Ascending aorta (tissue), 2 donors: ENCODE measurements at regions not wholly inside any gene's neighbourhood (a gene's known extent, or its start where the extent isn't known, plus 50 kb on each side); places are given as distances from the start of the nearest gene placed in this dataset.
"Not testable (repeated sequence)": the region's sequence is repeated elsewhere in the genome, so short reads cannot be mapped to it uniquely, and the experiment has no call there.

Experiments used
- DNase-seq, 2 donors: peaks; one replicate each; pipeline ENCODE4 v3.0.0-alpha.2; 2019; ENCODE audit warnings: low spot score in 2 of 2
- H3K27ac ChIP-seq, 2 donors: fragments of 200-600 bp; sonication (generic); one replicate each; pipeline ENCODE4 v1.5.1; 2016 to 2017; ENCODE audit warnings: mild to moderate bottlenecking in 1 of 2
- H3K27me3 ChIP-seq: fragments of 200-600 bp; sonication (generic); one replicate; pipeline ENCODE4 v1.5.1; 2017
- H3K36me3 ChIP-seq, 2 donors: fragments of 200-600 bp; sonication (generic); one replicate each; pipeline ENCODE4 v1.5.1; 2016
- H3K4me1 ChIP-seq, 2 donors: fragments of 200-600 bp; sonication (generic); one replicate each; pipeline ENCODE4 v1.5.1; 2016 to 2017; ENCODE audit warnings: mild to moderate bottlenecking in 1 of 2
- H3K4me3 ChIP-seq, 2 donors: fragments of 200-600 bp; sonication (generic); one replicate each; pipeline ENCODE4 v1.5.1; 2016 to 2017; ENCODE audit warnings: mild to moderate bottlenecking in 1 of 2
- H3K9me3 ChIP-seq, 2 donors: fragments of 200-600 bp; sonication (generic); one replicate each; pipeline ENCODE4 v1.5.1; 2016
- CTCF ChIP-seq, 3 experiments: fragments of 200-600 bp in 2 of 3; fragments of 450-650 bp in 1 of 3; sonication (generic) in 2 of 3; IDR thresholded peaks; one replicate each; pipeline ENCODE4 v1.5.1; 2016 to 2019; ENCODE audit warnings: antibody characterized with exemption in 3 of 3, mild to moderate bottlenecking in 1 of 3, moderate library complexity in 1 of 3
- intact Hi-C: fragments of 100-400 bp; cut with DNase I; formaldehyde crosslinking; loops from one replicate; pipeline ENCODE4 v1.15.1; 2023

DNA sequence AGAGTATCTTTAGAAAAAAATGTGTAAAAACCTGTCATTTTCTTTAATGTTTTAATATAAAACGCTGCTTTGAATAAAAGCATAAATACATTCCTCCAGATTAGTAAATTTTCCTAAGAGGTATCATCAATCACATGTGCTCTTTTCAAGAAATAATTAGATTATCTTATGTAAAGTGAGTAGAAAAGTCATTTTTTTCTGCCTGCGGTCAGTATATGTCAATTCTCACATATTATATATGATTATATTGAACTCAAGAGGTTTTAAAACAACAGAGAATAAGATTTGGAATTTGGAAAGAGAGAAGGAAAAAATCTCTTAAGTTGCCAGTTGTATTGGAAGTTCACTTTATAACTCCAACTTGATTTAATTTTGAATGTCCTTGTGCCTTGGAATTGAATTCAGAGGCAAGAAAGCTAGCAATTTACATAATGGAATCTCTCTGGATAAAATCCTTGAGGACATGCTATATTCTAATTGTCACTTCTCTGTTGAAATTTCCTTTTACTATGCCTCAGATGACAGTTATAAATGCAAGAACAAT lies 740.1 kb upstream of the SPRY2 start:
- intact Hi-C loops, result no loop called here
- no peak overlapping the region for H3K4me3 ChIP-seq
- no peak overlapping the region for H3K27ac ChIP-seq
- no peaks in the 10 kb centered on the region for H3K4me1 ChIP-seq
- no peaks in the 10 kb centered on the region for H3K27me3 ChIP-seq
- no peaks in the 10 kb centered on the region for H3K36me3 ChIP-seq
- TF ChIP-seq CTCF (IDR thresholded peaks at IDR 0.05), result no peak
- H3K9me3 ChIP-seq, result no peaks in the 10 kb centered on the region
- no peak for DNase-seq

GRCh38 chr13:81078048-81078447 lies 737.1 kb upstream of the SPRY2 start:
- intact Hi-C loops, result no loop called here
- TF ChIP-seq CTCF (IDR thresholded peaks at IDR 0.05), result no peak
- H3K27ac ChIP-seq, result no peak overlapping the region
- no peak for DNase-seq
- no peak overlapping the region for H3K4me3 ChIP-seq
- no peaks in the 10 kb centered on the region for H3K36me3 ChIP-seq
- no peaks in the 10 kb centered on the region for H3K27me3 ChIP-seq
- H3K4me1 ChIP-seq, result no peaks in the 10 kb centered on the region
- no peaks in the 10 kb centered on the region for H3K9me3 ChIP-seq

DNA sequence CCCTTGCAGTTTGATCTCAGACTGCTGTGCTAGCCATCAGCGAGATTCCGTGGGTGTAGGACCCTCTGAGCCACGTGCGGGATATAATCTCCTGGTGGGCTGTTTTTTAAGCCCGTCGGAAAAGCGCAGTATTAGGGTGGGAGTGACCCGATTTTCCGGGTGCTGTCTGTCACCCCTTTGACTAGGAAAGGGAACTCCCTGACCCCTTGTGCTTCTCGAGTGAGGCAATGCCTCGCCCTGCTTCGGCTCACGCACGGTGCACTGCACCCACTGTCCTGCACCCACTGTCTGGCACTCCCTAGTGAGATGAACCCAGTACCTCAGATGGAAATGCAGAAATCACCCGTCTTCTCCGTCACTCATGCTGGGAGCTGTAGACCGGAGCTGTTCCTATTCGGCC lies 728.9 kb upstream of the SPRY2 start:
- DNase-seq, H3K27ac ChIP-seq, H3K36me3 ChIP-seq, H3K9me3 ChIP-seq, H3K4me1 ChIP-seq, H3K4me3 ChIP-seq, H3K27me3 ChIP-seq, intact Hi-C loops: not testable (repeated sequence)

DNA sequence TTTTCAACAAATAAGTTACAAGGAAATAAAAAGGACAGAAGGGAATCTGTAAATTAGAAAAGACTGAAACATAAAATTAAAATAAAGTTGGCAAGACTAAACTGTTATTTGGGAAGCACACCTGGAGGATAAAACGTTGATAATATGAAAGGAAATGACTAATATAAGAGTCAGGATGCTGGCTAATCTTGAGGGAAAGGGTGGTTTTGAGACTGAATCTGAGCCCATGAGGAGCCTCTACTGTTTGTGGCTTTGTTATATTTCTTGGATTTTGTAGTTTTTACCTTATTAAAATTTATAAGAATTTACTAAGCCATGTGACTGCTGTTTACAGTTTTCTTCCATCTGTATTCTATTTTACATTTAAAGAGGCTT lies 718.0 kb upstream of the SPRY2 start:
- no peak for DNase-seq
- Histone ChIP-seq H3K36me3 (no peaks in the 10 kb centered on the region), H3K4me3 (no peak overlapping the region), H3K27me3 (no peaks in the 10 kb centered on the region), H3K9me3 (no peaks in the 10 kb centered on the region), H3K4me1 (no peaks in the 10 kb centered on the region), H3K27ac (no peak overlapping the region)
- TF ChIP-seq CTCF (IDR thresholded peaks at IDR 0.05), result no peak
- intact Hi-C loops, result no loop called here

DNA sequence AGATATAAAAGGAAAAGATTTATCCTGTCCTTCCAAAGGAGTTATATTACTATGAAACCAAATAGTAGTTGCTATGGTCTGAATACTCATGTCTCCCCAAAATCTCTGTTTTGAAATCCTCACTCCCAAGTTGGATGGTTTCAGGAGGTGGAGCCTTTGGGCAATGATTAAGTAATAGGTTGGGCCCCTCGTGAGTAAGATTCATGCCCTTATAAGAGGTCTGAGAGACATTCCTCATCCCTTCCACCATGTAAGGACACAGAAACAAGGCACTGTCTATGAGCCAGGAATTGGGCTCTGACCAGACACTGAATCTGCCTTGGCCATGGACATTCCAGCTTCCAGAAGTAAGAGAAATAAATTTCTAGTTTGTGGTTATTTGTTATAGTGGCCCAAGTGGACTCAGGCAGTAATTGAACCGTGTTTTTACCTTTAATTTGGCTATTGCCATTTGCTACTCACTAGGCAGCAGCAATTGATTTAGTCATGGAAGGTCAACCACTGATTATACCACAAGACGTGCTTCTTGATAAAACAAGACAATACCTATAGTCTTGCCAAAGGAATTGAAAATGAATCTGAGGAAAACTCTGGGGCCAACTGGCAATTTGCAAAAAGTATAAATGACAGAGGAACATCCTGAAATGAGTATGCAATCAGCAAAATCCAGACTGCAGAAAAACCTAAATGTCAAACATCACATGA lies 717.4 kb upstream of the SPRY2 start:
- no peak overlapping the region for H3K4me3 ChIP-seq
- no peaks in the 10 kb centered on the region for H3K4me1 ChIP-seq
- H3K9me3 ChIP-seq, result no peaks in the 10 kb centered on the region
- TF ChIP-seq CTCF (IDR thresholded peaks at IDR 0.05), result no peak
- no peaks in the 10 kb centered on the region for H3K36me3 ChIP-seq
- no peak overlapping the region for H3K27ac ChIP-seq
- H3K27me3 ChIP-seq, result no peaks in the 10 kb centered on the region
- intact Hi-C loops, result no loop called here
- DNase-seq, result no peak

GRCh38 chr13:81051873-81052272 lies 710.9 kb upstream of the SPRY2 start:
- Histone ChIP-seq H3K27me3 (no peaks in the 10 kb centered on the region), H3K27ac (no peak overlapping the region), H3K36me3 (no peaks in the 10 kb centered on the region), H3K4me1 (no peaks in the 10 kb centered on the region), H3K9me3 (no peaks in the 10 kb centered on the region), H3K4me3 (no peak overlapping the region)
- intact Hi-C loops, result no loop called here
- no peak for DNase-seq
- no peak for TF ChIP-seq CTCF (IDR thresholded peaks at IDR 0.05)
